HEK293 (cell line): ENCODE measurements at regions not wholly inside any gene's neighbourhood (a gene's known extent, or its start where the extent isn't known, plus 50 kb on each side); places are given as distances from the start of the nearest gene placed in this dataset.

Experiments used
- CTCF ChIA-PET: fragments of 350-600 bp; formaldehyde crosslinking; extraction: SDS; loops from one replicate; lab custom pipeline; 2021; ENCODE audit warnings: antibody characterized with exemption; lab: Yijun Ruan, JAX
- POLR2A ChIA-PET: fragments of 300-600 bp; formaldehyde crosslinking; extraction: SDS; loops from one replicate; lab custom pipeline; 2020; ENCODE audit warnings: antibody characterized with exemption, inconsistent platforms; lab: Yijun Ruan, JAX
- H3K27ac ChIP-seq: fragments of 200-500 bp; sonication (Bioruptor generic); 2 replicates; pipeline ENCODE4 v1.5.1; 2014; ENCODE audit warnings: low read depth, low read length, control low read depth, inconsistent platforms; ENCODE audit errors: extremely low read depth
- H3K36me3 ChIP-seq, 2 experiments: fragments of 200-500 bp in 1 of 2; sonication (Bioruptor generic) in 1 of 2; 1 replicate in 1 of 2; 2 replicates in 1 of 2; pipeline ENCODE4 v1.5.1; 2014 to 2017; ENCODE audit warnings: inconsistent platforms in 2 of 2, low read length in 2 of 2; ENCODE audit not compliant: control insufficient read depth in 2 of 2, insufficient read depth in 1 of 2
- H3K4me1 ChIP-seq: fragments of 200-500 bp; sonication (Bioruptor generic); 2 replicates; pipeline ENCODE4 v1.5.1; 2014; ENCODE audit warnings: mild to moderate bottlenecking, low read length, inconsistent platforms; ENCODE audit not compliant: control insufficient read depth, insufficient read depth
- H3K4me3 ChIP-seq: 2 replicates; pipeline ENCODE4 v1.5.1; 2011; ENCODE audit warnings: low read depth, mild to moderate bottlenecking, control low read depth, low read length, moderate library complexity
- H3K9me3 ChIP-seq: fragments of 200-500 bp; sonication (Bioruptor generic); 2 replicates; pipeline ENCODE4 v1.5.1; 2014; ENCODE audit warnings: low read depth, low read length, inconsistent platforms; ENCODE audit not compliant: control insufficient read depth, insufficient read depth
- KLF1 ChIP-seq: fragments of 450-650 bp; formaldehyde crosslinking; IDR thresholded peaks from 2 replicates; pipeline ENCODE4 v1.5.1; 2016; ENCODE audit warnings: missing biosample characterization, missing genetic modification characterization
- KLF7 ChIP-seq: fragments of 450-650 bp; formaldehyde crosslinking; IDR thresholded peaks from 2 replicates; pipeline ENCODE4 v1.5.1; 2016; ENCODE audit warnings: missing biosample characterization, missing genetic modification characterization, borderline replicate concordance
- ZBTB17 ChIP-seq: fragments of 450-650 bp; formaldehyde crosslinking; IDR thresholded peaks from 2 replicates; pipeline ENCODE4 v1.5.1; 2016; ENCODE audit warnings: missing biosample characterization, missing genetic modification characterization
- ZBTB48 ChIP-seq: fragments of 450-650 bp; formaldehyde crosslinking; IDR thresholded peaks from 2 replicates; pipeline ENCODE4 v1.5.1; 2016; ENCODE audit warnings: missing biosample characterization, missing genetic modification characterization
- ZFP69B ChIP-seq: fragments of 450-650 bp; formaldehyde crosslinking; IDR thresholded peaks from 2 replicates; pipeline ENCODE4 v1.5.1; 2016; ENCODE audit warnings: missing biosample characterization, missing genetic modification characterization
- ZNF133 ChIP-seq: fragments of 450-650 bp; formaldehyde crosslinking; IDR thresholded peaks from 2 replicates; pipeline ENCODE4 v1.5.1; 2016; ENCODE audit warnings: missing biosample characterization, missing genetic modification characterization
- ZNF19 ChIP-seq: fragments of 450-650 bp; formaldehyde crosslinking; IDR thresholded peaks from 2 replicates; pipeline ENCODE4; 2016; ENCODE audit warnings: missing biosample characterization, missing genetic modification characterization, low read depth
- ZNF354C ChIP-seq: fragments of 450-650 bp; formaldehyde crosslinking; IDR thresholded peaks from 2 replicates; pipeline ENCODE4 v1.5.1; 2016; ENCODE audit warnings: missing biosample characterization, missing genetic modification characterization, low read depth, borderline replicate concordance
- ZNF473 ChIP-seq: fragments of 450-650 bp; formaldehyde crosslinking; IDR thresholded peaks from 2 replicates; pipeline ENCODE4 v1.5.1; 2017; ENCODE audit warnings: missing biosample characterization, missing genetic modification characterization
- ZNF518A ChIP-seq: fragments of 450-650 bp; formaldehyde crosslinking; conservative IDR thresholded peaks from 2 replicates; pipeline ENCODE4 v1.5.1; 2016; ENCODE audit warnings: low read depth, missing biosample characterization, missing genetic modification characterization
- ZNF544 ChIP-seq: fragments of 450-650 bp; formaldehyde crosslinking; IDR thresholded peaks from 2 replicates; pipeline ENCODE4 v1.5.0; 2017; ENCODE audit warnings: missing biosample characterization, missing genetic modification characterization
- ZNF548 ChIP-seq: fragments of 450-650 bp; formaldehyde crosslinking; IDR thresholded peaks from 2 replicates; pipeline ENCODE4 v1.5.1; 2016; ENCODE audit warnings: missing biosample characterization, missing genetic modification characterization
- ZNF624 ChIP-seq: fragments of 450-650 bp; formaldehyde crosslinking; IDR thresholded peaks from 2 replicates; pipeline ENCODE4 v1.5.1; 2017; ENCODE audit warnings: missing biosample characterization, missing genetic modification characterization
- ZNF670 ChIP-seq: fragments of 450-650 bp; formaldehyde crosslinking; IDR thresholded peaks from 2 replicates; pipeline ENCODE4 v1.5.1; 2016; ENCODE audit warnings: missing biosample characterization, missing genetic modification characterization, low read depth
- ZNF704 ChIP-seq: fragments of 450-650 bp; formaldehyde crosslinking; IDR thresholded peaks from 2 replicates; pipeline ENCODE4 v1.5.1; 2016; ENCODE audit warnings: missing biosample characterization, missing genetic modification characterization
- ZNF707 ChIP-seq: fragments of 450-650 bp; formaldehyde crosslinking; IDR thresholded peaks from 2 replicates; pipeline ENCODE4 v1.5.1; 2016; ENCODE audit warnings: missing biosample characterization, missing genetic modification characterization
- ZNF777 ChIP-seq: fragments of 450-650 bp; formaldehyde crosslinking; IDR thresholded peaks from 2 replicates; pipeline ENCODE4 v1.5.1; 2017; ENCODE audit warnings: missing biosample characterization, missing genetic modification characterization, borderline replicate concordance
- TF ChIP-seq, protein P1 (sequence below): fragments of 450-650 bp; formaldehyde crosslinking; IDR thresholded peaks from 2 replicates; pipeline ENCODE4 v1.5.1; 2016; ENCODE audit warnings: missing biosample characterization, missing genetic modification characterization
- TF ChIP-seq, protein P2 (sequence below): fragments of 450-650 bp; formaldehyde crosslinking; IDR thresholded peaks from 2 replicates; pipeline ENCODE4 v1.5.1; 2016; ENCODE audit warnings: missing biosample characterization, missing genetic modification characterization

DNA sequence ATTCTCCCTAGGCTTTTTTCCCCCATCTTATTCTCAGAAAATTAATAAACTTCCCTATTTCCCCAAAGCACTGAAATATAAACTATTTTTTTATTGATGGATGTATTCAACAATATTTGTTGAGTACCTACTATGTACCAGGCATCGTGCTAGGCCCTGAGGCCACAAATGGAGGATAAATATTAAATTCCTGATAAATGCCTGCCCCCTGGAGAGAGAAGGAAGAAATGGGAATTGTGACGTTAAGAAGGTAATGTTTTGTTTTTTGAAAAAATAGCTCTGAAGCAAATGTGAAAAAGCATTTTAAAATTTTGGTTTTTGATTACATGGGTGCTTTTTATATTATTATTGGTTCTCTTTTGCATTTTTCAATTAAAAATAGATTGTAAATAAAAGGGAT is 60.5 kb upstream of the DPT start:
- TF ChIP-seq ZNF548 (tag by site-specific recombination) (no peak), ZNF624 (tag by site-specific recombination) (no peak), ZNF473 (tag by site-specific recombination) (no peak), ZNF544 (no peak), ZNF707 (no peak), ZNF354C (tag by site-specific recombination) (no peak), ZFP69B (no peak), KLF7 (tag by site-specific recombination) (no peak), ZNF133 (tag by site-specific recombination) (no peak), ZBTB17 (tag by site-specific recombination) (no peak), ZNF19 (no peak), ZBTB48 (tag by site-specific recombination) (no peak), ZNF777 (no peak), ZNF704 (tag by site-specific recombination) (no peak), ZNF670 (no peak), KLF1 (tag by site-specific recombination) (no peak), ZNF518A (tag by site-specific recombination) (no peak)
- TF ChIP-seq, protein P1, sequence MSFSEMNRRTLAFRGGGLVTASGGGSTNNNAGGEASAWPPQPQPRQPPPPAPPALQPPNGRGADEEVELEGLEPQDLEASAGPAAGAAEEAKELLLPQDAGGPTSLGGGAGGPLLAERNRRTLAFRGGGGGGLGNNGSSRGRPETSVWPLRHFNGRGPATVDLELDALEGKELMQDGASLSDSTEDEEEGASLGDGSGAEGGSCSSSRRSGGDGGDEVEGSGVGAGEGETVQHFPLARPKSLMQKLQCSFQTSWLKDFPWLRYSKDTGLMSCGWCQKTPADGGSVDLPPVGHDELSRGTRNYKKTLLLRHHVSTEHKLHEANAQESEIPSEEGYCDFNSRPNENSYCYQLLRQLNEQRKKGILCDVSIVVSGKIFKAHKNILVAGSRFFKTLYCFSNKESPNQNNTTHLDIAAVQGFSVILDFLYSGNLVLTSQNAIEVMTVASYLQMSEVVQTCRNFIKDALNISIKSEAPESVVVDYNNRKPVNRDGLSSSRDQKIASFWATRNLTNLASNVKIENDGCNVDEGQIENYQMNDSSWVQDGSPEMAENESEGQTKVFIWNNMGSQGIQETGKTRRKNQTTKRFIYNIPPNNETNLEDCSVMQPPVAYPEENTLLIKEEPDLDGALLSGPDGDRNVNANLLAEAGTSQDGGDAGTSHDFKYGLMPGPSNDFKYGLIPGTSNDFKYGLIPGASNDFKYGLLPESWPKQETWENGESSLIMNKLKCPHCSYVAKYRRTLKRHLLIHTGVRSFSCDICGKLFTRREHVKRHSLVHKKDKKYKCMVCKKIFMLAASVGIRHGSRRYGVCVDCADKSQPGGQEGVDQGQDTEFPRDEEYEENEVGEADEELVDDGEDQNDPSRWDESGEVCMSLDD (tag by site-specific recombination), result no peak
- TF ChIP-seq, protein P2, sequence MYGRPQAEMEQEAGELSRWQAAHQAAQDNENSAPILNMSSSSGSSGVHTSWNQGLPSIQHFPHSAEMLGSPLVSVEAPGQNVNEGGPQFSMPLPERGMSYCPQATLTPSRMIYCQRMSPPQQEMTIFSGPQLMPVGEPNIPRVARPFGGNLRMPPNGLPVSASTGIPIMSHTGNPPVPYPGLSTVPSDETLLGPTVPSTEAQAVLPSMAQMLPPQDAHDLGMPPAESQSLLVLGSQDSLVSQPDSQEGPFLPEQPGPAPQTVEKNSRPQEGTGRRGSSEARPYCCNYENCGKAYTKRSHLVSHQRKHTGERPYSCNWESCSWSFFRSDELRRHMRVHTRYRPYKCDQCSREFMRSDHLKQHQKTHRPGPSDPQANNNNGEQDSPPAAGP (tag by site-specific recombination), result no peak
- TF ChIP-seq, all 188 proteins: peak for 0
- Histone ChIP-seq H3K4me1 (no peaks in the 10 kb centered on the region), H3K27ac (no peak overlapping the region), H3K9me3 (no peaks in the 10 kb centered on the region), H3K4me3 (no peak overlapping the region), H3K36me3 (no peaks in the 10 kb centered on the region)
- ChIA-PET CTCF (interaction anchor here (0.6 kb wide), 1 partner anchor 126 kb away, joined by 5 read pairs; no protein-coding TSS in a partner anchor), POLR2A (no interaction called here)
